HG03378 (cell line): ENCODE measurements at regions not wholly inside any gene's neighbourhood (a gene's known extent, or its start where the extent isn't known, plus 50 kb on each side); places are given as distances from the start of the nearest gene placed in this dataset.

ENCODE experiments used
- ATAC-seq: cut with Tn5 transposase; IDR thresholded peaks from one replicate; pipeline ENCODE4 v1.9.1; 2021; ENCODE audit warnings: mild to moderate bottlenecking, moderate library complexity; ENCODE audit not compliant: unreplicated experiment

DNA sequence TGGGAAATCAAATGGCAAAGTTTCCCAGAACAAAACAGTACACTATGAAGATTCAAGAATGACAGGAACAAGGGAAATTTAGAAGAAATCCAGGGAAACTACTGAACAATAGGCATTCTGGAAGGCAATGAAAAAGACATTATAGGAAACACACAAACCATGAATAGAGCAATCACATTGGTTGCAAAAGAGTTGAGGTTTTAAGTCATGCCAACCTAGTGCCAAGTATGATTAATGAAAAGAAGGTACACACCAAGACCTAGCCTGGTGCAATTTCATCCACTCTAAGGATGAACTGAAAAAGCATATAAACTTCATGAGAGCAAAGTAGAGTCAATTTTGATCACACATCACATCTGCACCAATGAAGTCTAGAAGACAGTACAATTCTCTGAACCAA is 326.9 kb downstream of the PDHA2 start:
- ATAC-seq = no peak

GRCh38 chr4:96170198-96170597 is 330.3 kb downstream of the PDHA2 start:
- no peak for ATAC-seq

DNA sequence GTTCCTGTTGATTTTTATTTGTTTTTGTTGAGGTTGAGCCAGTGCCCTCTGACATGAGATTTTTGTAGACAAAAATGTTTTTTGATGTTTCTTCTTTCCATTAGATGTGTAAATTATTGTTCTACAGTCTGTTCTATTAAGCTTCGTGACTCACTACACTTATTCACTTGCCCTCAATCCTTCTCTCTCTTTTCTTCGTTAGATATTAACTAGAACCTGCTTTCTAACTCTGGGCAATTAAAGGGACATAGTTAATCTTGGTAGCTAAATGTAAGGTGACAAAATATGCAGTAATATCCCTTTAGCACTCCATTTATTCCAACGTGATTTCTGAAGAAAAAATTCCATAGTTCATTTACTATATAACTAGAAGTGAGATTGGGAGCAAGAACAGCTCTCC is 333.9 kb downstream of the PDHA2 start:
- no peak for ATAC-seq

DNA sequence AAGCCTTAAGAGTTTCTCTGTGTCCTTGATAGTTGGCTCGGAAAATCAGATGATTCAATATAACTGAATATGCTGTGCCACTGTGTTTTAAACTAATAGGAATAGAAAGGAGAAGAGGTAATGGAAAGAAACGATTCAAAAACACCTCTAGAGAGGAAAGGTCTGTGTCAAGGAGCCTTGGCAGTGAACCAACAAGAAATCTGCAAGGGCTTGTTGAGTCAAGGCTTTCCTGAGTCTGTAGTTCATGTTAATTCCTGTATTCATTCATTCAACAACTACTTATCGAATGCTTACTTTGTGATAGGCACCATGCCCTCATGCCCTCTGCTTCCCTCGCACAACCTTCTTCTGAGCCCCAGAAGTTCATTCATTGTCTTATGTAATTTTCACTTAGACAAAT is 336.0 kb downstream of the PDHA2 start:
- ATAC-seq = no peak

GRCh38 chr4:96183611-96184010 is 343.7 kb downstream of the PDHA2 start:
- ATAC-seq = no peak

- ATAC-seq = no peak
These were observed 346.7 kb downstream of the PDHA2 start for GRCh38 chr4:96186593-96186992.

GRCh38 chr4:96189761-96190160 is 349.9 kb downstream of the PDHA2 start:
- ATAC-seq = no peak

GRCh38 chr4:96193061-96193460 is 353.2 kb downstream of the PDHA2 start:
- no peak for ATAC-seq

DNA sequence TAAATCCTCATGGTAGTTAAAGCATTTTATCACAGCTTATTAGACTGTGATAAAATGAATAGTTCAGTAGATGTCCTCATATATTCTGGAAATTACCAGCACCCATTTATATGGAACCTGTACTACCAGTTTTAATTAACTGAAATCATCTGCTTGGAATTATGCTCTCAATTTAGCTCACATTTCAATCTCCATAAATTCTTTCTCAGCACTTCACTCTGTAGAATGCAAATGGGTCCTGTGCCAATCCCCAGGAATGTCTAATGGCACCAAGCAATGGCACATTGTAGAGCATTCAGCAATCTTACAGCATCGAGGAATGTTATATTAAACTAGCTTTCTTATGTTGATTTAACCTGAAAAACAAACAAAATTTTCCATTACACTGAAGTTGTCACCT is 355.1 kb downstream of the PDHA2 start:
- ATAC-seq = no peak

GRCh38 chr4:96205143-96205936 is 365.4 kb downstream of the PDHA2 start:
- no peak for ATAC-seq

GRCh38 chr4:96227515-96227914 is 387.6 kb downstream of the PDHA2 start:
- no peak for ATAC-seq

DNA sequence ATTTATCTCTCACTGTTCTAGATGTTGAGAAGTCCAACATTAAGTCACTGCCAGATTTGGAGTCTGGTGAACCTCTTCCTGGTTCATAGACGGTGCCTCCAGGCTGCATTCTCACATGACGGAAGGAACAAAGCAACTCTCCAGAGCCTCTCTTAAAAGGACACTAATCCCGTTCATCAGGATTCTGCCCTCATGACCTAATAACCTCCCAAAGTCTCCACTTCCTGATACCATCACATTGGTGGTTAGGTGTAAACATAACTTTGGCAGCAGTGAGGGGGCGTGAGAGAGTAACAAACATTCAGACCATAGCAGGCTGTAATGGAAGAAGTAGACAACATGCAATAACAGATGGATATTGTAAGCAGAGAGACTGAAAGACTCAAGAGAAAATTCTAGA is 388.6 kb downstream of the PDHA2 start:
- ATAC-seq = no peak

- no peak for ATAC-seq
These were observed 400.1 kb downstream of the PDHA2 start for GRCh38 chr4:96240041-96240440.

DNA sequence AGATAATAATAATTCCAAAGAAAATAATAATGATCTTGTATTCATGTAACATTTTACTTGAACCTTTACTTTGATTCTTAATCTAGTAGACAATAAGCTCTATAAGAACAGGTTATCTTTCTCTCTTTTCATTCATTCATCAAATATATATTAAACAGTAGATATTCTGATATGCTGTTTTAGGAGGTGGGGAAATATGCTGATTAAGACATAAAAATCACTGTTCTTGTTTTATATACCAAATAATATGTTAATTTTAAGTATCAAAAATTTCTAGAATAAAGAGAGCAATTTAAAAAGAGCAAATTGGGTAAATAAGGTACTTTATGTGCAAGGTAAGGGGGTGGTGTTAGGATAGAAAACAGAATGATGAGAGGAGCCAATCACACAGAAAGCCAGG is 401.9 kb downstream of the PDHA2 start:
- no peak for ATAC-seq

DNA sequence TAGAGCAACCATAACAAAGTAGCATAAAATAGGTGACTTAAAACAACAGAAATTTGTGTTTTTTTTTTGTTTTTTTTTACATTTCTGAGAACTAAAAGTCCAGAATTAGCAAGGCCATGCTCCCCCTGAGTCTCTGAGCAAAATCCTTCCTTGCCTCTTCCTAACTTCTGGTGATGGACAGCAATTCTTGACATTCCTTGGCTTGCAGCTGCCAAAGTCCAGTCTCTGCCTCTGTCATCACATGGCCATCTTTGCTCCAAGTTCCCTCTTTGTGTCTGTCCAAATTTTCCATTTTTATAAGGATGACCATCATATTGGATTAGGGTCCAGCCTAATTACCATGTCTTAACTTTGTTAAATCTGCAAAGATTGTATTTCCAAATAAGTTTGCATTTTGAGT is 407.2 kb downstream of the PDHA2 start:
- ATAC-seq = no peak

GRCh38 chr4:96248225-96248624 is 408.3 kb downstream of the PDHA2 start:
- no peak for ATAC-seq

- no peak for ATAC-seq
These were observed 420.3 kb downstream of the PDHA2 start for GRCh38 chr4:96260064-96260682.

DNA sequence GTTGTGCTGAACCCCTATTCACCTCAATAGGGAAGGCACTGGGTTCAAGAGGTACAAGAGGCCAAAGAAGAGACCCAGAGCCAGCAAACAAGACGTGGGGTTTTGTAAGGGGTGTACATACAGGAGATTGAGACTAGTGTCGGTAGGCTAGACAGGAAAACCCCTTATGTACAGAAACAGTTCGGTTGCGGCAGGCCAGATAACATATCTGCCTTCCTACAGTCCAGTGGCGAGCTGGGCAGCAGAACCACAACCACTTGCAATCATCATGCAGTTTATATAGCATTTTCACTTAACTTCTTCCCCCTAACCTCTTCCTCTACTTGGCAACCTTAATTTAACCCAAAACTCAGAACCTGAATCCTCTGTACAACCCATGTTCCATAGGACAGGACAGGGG is 422.2 kb downstream of the PDHA2 start:
- ATAC-seq = no peak

GRCh38 chr4:96263291-96263690 is 423.4 kb downstream of the PDHA2 start:
- ATAC-seq = no peak

- no peak for ATAC-seq
These were observed 425.1 kb downstream of the PDHA2 start for GRCh38 chr4:96264941-96265463.

DNA sequence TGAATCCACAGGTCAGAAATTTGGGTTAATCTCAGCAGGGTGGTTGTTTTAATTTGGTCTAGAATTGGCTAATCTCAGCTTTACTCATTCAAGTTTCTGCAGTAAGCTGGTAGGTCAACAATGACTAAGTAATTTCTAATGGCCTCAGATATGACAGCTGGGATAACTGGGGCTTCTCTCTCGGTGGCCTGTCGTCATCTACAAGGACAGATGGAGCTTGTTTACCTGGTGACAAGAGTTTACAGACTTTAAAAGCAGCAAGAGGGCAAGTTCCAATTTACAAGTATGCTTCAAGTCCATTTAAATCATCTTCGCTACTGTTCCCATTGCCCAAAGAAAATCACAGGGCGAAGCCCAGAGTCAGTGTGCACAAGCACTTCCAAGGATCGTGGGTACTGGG is 453.9 kb downstream of the PDHA2 start:
- no peak for ATAC-seq

GRCh38 chr4:96295143-96295741 is 455.3 kb downstream of the PDHA2 start:
- ATAC-seq = no peak
